GM12891 (cell line): ENCODE measurements at regions not wholly inside any gene's neighbourhood (a gene's known extent, or its start where the extent isn't known, plus 50 kb on each side); places are given as distances from the start of the nearest gene placed in this dataset.

Experiments
- DNase-seq: peaks from one replicate; pipeline ENCODE4 v3.0.0; 2011; ENCODE audit warnings: low spot score; ENCODE audit not compliant: insufficient read length
- FAIRE-seq: peaks from 2 replicates; lab custom pipeline; 2011; peaks lifted over from hg19 to GRCh38; lab: Jason Lieb, UNC
- PAX5 ChIP-seq: IDR thresholded peaks from 2 replicates; pipeline ENCODE4 v1.6.1; 2011; ENCODE audit warnings: low read length, moderate library complexity, mild to moderate bottlenecking; ENCODE audit not compliant: insufficient read depth, severe bottlenecking
- POLR2A ChIP-seq: IDR thresholded peaks from 2 replicates; pipeline ENCODE4 v1.6.1; 2011; ENCODE audit warnings: low read depth, low read length, control low read depth
- POLR2AphosphoS5 ChIP-seq: IDR thresholded peaks from 2 replicates; pipeline ENCODE4 v1.6.1; 2011; ENCODE audit warnings: low read depth, low read length, control low read depth
- POU2F2 ChIP-seq: IDR thresholded peaks from 2 replicates; pipeline ENCODE4 v1.6.1; 2011; ENCODE audit warnings: low read depth, mild to moderate bottlenecking, control low read depth, low read length, moderate library complexity
- SPI1 ChIP-seq: IDR thresholded peaks from 2 replicates; pipeline ENCODE4 v1.6.1; 2011; ENCODE audit warnings: low read depth, low read length, control low read depth
- TAF1 ChIP-seq: IDR thresholded peaks from 2 replicates; pipeline ENCODE4 v1.6.1; 2011; ENCODE audit warnings: low read depth, low read length, control low read depth

DNA sequence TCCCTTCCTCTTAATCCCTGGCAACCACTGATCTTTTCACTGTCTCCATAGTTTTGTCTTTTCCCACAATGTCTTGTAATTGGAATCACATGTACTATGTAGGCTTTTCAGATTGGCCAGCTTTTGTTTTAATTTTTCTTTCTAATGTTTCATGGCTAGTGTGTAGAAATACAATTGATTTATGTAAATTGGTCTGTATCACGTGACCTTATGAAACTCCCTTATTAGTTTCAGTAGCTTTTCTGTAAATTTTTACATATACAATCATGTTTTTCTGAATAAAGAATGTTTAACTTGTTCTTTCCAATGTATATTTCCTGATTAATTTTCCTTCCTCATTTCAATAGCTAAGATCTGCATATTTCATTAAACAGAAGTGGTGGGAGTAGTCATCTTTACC is 319.3 kb downstream of the MDFIC start:
- DNase-seq = no peak
- TF ChIP-seq POU2F2 = no peak
- TF ChIP-seq POLR2AphosphoS5 = no peak
- TF ChIP-seq SPI1 = no peak
- TF ChIP-seq POLR2A = no peak
- no peak for TF ChIP-seq PAX5
- TF ChIP-seq TAF1 = no peak
- no peak for FAIRE-seq

DNA sequence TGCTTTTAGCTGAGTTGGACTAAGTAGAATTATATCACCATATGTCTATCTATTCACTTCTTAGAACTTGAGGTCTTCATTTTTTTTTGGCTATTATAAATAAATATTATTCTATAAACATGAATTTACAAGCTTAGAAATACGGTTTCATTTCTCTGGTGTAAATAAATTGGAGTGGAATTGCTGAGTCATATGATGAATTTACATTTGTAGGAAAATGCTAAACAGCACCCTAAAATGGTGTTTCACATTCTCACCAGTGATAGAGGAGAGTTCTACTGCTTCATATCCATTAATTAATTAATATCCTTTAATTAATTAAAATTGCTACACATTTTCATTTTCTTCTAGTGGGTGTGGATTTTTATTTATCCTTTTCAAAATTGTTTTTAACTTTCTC is 318.3 kb downstream of the MDFIC start:
- TF ChIP-seq SPI1 (no peak), TAF1 (no peak), PAX5 (no peak), POU2F2 (no peak), POLR2A (no peak), POLR2AphosphoS5 (no peak)
- FAIRE-seq = no peak
- DNase-seq = no peak

DNA sequence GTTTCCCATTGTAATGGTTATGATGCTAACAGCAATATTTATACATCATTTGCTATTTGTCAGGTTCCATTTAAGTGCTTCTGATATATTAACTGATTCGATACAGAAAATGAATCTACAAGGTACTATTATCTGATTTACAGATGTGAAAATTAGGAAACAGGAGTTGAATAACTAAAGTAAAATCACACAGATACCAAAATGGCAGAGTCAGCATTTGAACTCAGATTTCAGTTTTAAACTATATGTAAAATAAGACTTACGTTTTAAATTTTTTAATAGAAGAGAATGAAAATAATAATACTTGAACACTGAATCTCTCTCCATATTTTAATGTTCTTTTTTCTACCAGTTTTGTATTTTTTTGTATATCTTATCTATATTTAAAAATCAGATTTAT is 313.2 kb downstream of the MDFIC start:
- FAIRE-seq (no peak), DNase-seq (no peak)
- TF ChIP-seq SPI1 = no peak
- no peak for TF ChIP-seq PAX5
- TF ChIP-seq POLR2AphosphoS5 = no peak
- TF ChIP-seq POU2F2 = no peak
- TF ChIP-seq POLR2A = no peak
- TF ChIP-seq TAF1 = no peak

DNA sequence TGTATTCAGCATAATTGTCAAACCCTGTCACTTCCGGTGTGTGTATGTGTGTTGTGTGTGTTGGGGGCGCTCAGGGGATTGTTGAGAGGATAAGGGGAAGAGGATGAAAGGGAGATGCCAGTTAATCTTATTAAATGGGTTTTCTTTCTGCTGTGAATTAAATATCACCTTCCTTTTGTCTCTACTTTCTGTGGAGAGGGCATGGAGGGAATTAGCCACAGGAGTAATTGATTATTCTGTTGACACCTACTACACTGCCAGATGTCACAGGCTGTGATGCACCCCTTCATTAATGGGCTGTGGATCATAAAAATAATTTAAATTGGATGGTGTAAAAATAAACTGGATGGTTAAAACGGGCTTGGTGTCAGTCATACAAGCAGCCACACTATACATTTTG is 311.9 kb downstream of the MDFIC start:
- FAIRE-seq = no peak
- TF ChIP-seq POLR2AphosphoS5 (no peak), PAX5 (no peak), SPI1 (no peak), POLR2A (no peak), POU2F2 (no peak), TAF1 (no peak)
- DNase-seq = no peak

DNA sequence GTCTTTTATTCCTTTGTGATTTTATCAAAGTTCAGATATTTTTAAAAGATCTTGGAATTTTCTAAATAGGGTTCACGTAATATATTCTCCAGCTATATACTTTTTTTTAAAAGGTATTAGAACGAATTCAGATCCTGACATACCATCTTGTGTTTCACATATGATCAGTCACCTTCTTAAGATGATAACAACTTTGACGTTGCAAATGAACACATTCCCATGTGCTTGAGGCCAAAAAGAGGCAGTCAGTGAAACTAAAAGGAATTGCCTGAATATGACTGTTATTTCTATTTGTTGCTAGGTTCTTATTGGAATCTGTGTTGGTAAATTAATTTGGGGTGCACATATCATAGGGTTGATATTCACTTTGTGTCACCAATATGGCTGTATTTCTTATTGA is 310.1 kb downstream of the MDFIC start:
- FAIRE-seq (no peak), DNase-seq (no peak)
- no peak for TF ChIP-seq POLR2A
- no peak for TF ChIP-seq SPI1
- no peak for TF ChIP-seq POLR2AphosphoS5
- no peak for TF ChIP-seq TAF1
- no peak for TF ChIP-seq POU2F2
- no peak for TF ChIP-seq PAX5

DNA sequence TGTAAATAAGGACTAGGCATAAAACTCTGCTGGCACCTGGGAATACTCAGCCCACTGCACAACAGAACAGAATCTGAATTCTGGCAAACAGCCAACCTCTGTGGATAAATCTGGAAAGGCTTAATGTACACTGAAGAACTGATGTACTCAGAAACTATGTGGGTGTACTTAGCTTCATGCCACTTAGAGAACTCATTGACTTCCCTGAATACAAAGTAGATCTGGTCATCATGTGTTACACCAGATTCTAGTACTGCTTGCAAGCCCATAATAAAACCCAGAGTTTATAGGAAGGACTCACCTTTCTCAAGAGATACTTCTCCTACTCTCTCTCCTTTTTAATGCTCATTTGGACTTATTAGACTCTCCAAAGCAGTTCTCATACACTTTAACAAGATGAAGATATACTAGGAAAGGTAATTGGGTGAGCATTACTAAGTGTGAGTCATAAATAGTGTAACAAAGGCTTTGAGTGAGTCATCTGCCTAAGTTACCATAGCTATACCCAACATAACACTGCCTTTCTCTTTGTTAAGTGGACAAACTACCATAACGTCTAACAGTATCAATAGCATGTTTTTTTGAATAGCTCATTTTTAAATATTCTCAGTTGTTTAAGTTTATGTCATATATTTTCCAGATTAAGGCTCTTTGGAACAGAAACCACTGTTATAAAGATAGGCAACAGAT is 309.1 kb downstream of the MDFIC start:
- DNase-seq = no peak
- FAIRE-seq = no peak

DNA sequence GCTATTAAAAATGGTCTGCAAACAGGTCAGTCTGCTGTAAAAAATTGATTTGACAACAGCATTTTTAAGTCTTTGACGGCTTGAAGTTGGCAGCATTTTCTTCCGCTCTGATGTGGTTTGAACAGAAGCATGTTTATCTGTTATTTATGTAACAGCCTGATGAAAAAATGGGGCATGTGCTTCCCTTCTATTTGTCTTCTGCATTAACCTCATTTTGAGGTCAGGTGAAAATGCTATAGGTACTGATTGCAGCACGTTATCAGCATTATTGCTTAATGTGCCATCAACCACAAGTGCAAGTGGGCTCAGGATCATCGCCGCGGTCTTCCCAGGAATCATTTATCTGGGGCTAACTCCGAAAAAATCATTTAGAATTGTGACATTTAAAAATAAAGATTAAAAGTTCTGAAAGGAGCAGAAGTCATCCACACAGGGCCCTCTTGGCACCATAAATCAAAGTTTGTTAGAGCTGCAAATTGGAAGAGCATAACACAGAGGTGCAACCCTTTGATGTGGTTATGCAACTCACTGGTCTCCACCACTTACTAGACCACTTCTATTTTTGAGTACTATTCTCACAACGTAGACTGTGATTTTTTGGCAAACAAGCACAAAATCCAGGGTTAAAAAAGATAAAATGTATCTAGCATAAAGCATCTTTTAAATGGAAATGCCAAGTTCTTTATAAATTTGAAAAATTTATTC is 307.7 kb downstream of the MDFIC start:
- FAIRE-seq = no peak
- TF ChIP-seq POLR2AphosphoS5 (no peak), POU2F2 (no peak), TAF1 (no peak), POLR2A (no peak), PAX5 (no peak), SPI1 (no peak)
- no peak for DNase-seq

More for the DNA sequence above, 309.1 kb downstream of the MDFIC start:
- TF ChIP-seq POLR2AphosphoS5 = no peak
- TF ChIP-seq POU2F2 = no peak
- no peak for TF ChIP-seq POLR2A
- no peak for TF ChIP-seq SPI1
- no peak for TF ChIP-seq PAX5
- no peak for TF ChIP-seq TAF1

DNA sequence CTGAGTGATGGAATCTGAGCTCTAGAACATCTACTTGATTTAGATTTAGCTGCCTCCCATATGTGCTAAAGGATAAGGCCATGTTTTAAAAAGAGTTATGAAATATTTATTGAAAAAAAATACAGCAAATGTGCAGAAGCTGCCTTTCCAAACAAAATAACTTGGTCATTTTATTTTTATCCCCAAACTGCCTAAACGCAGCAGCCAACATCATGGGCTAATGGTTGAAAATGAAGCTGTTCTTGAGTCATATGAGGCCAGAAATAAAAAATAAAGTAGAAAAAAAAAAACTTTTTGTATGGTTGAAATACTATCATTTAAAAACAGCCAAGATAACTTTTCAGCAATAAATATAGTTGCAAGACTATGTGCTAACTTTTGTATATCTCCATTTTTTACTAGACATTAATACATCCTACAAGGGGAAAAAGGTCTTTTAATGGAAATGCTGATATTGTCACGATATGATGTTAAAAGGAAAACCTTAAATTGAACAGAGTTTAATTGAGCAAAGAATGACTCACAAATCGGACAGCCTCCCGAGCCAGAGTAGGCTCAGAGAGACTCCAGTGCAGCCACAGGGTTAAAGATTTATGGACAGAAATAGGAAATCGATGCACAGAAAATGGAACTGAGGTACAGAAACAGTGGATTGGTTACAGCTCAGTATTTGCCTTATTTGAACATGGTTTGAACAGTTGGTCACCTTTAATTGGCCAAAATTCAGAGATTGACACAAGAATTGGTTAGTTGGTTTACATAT is 305.8 kb downstream of the MDFIC start:
- TF ChIP-seq SPI1 = no peak
- no peak for DNase-seq
- FAIRE-seq = no peak

DNA sequence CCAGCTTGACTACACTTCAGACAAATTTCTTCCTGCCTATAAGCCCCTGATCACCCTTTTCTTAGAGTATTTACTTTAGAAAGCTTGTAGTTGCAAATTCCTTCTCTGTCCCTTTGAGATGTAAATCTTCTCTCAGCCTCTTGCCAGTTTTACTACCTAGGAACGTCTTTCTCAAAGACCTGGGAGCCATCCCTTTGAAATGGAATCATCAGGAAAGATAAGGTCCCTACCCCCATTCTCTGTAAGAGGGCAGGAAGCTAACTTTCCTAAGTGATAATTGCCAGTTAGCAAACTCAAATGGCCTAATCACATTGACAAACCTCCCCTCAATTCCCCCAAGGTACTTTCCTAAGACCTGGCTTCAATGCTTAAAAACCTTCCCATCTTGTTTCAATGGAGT is 304.5 kb downstream of the MDFIC start:
- DNase-seq = no peak
- no peak for TF ChIP-seq POLR2AphosphoS5
- no peak for TF ChIP-seq TAF1
- TF ChIP-seq SPI1 = no peak
- TF ChIP-seq POLR2A = no peak
- no peak for TF ChIP-seq PAX5
- no peak for TF ChIP-seq POU2F2
- FAIRE-seq = no peak
